ENCODE measurements at regions not wholly inside any gene's neighbourhood (a gene's known extent, or its start where the extent isn't known, plus 50 kb on each side); places are given as distances from the start of the nearest gene placed in this dataset.

GRCh38 chr4:52420330-52420729 is 238.8 kb downstream of the USP46 start:
- no peak overlapping the region for H3K4me2 ChIP-seq (ENCODE audit: low read length)
- H3K36me3 ChIP-seq (ENCODE audit: insufficient read depth, low read length): no peaks in the 10 kb centered on the region
- H3K4me3 ChIP-seq (ENCODE audit: low read depth, low read length, poor library complexity, severe bottlenecking): no peak overlapping the region
- H3K4me1 ChIP-seq (ENCODE audit: insufficient read depth, low read length, severe bottlenecking): no peaks in the 10 kb centered on the region
- no peaks in the 10 kb centered on the region for H3K9me3 ChIP-seq (ENCODE audit: low read length)
- no peak overlapping the region for H2AFZ ChIP-seq (ENCODE audit: low read length)
- no peaks in the 10 kb centered on the region for H3K9me2 ChIP-seq (ENCODE audit: low read depth, low read length)
- H3K9ac ChIP-seq (ENCODE audit: low read length): no peak overlapping the region
- no peaks in the 10 kb centered on the region for H4K20me1 ChIP-seq (ENCODE audit: insufficient read depth, low read length)
- H3K27ac ChIP-seq (ENCODE audit: low read depth, low read length, poor library complexity, severe bottlenecking): no peak overlapping the region
- no peaks in the 10 kb centered on the region for H3K79me2 ChIP-seq (ENCODE audit: insufficient read depth, low read length)
- TF ChIP-seq CTCF (IDR thresholded peaks at IDR 0.05; ENCODE audit: low read length) (no peak), EZH2 (IDR thresholded peaks at IDR 0.05; ENCODE audit: borderline replicate concordance, low read length) (no peak)
- H3K27me3 ChIP-seq (ENCODE audit: insufficient read depth, low read length): no peaks in the 10 kb centered on the region
- H3F3A ChIP-seq (ENCODE audit: insufficient read depth, low read length): no peaks in the 10 kb centered on the region

- TF ChIP-seq EZH2 (IDR thresholded peaks at IDR 0.05; ENCODE audit: borderline replicate concordance, low read length) (no peak), CTCF (IDR thresholded peaks at IDR 0.05; ENCODE audit: low read length) (no peak)
- H3K27ac ChIP-seq (ENCODE audit: low read depth, low read length, poor library complexity, severe bottlenecking): no peak overlapping the region
Measured at GRCh38 chr4:52421811-52422213, 237.3 kb downstream of the USP46 start.

GRCh38 chr4:52423967-52424366 is 235.1 kb downstream of the USP46 start:
- Histone ChIP-seq H3K27ac (ENCODE audit: low read depth, low read length, poor library complexity, severe bottlenecking) (no peak overlapping the region), H3K27me3 (ENCODE audit: insufficient read depth, low read length) (no peaks in the 10 kb centered on the region), H3K4me2 (ENCODE audit: low read length) (no peak overlapping the region), H2AFZ (ENCODE audit: low read length) (no peak overlapping the region), H4K20me1 (ENCODE audit: insufficient read depth, low read length) (no peaks in the 10 kb centered on the region), H3K9me3 (ENCODE audit: low read length) (no peaks in the 10 kb centered on the region), H3K79me2 (ENCODE audit: insufficient read depth, low read length) (no peaks in the 10 kb centered on the region), H3K4me3 (ENCODE audit: low read depth, low read length, poor library complexity, severe bottlenecking) (no peak overlapping the region), H3F3A (ENCODE audit: insufficient read depth, low read length) (no peaks in the 10 kb centered on the region), H3K9me2 (ENCODE audit: low read depth, low read length) (no peaks in the 10 kb centered on the region), H3K36me3 (ENCODE audit: insufficient read depth, low read length) (no peaks in the 10 kb centered on the region), H3K4me1 (ENCODE audit: insufficient read depth, low read length, severe bottlenecking) (no peaks in the 10 kb centered on the region), H3K9ac (ENCODE audit: low read length) (no peak overlapping the region)
- TF ChIP-seq EZH2 (IDR thresholded peaks at IDR 0.05; ENCODE audit: borderline replicate concordance, low read length): no peak
- no peak for TF ChIP-seq CTCF (IDR thresholded peaks at IDR 0.05; ENCODE audit: low read length)

More at GRCh38 chr4:52421811-52422213, 237.3 kb downstream of the USP46 start:
- H3K79me2 ChIP-seq (ENCODE audit: insufficient read depth, low read length): no peaks in the 10 kb centered on the region
- no peaks in the 10 kb centered on the region for H3F3A ChIP-seq (ENCODE audit: insufficient read depth, low read length)
- H3K27me3 ChIP-seq (ENCODE audit: insufficient read depth, low read length): no peaks in the 10 kb centered on the region
- H3K4me3 ChIP-seq (ENCODE audit: low read depth, low read length, poor library complexity, severe bottlenecking): no peak overlapping the region
- no peak overlapping the region for H2AFZ ChIP-seq (ENCODE audit: low read length)
- no peak overlapping the region for H3K4me2 ChIP-seq (ENCODE audit: low read length)
- no peaks in the 10 kb centered on the region for H3K9me2 ChIP-seq (ENCODE audit: low read depth, low read length)
- no peaks in the 10 kb centered on the region for H4K20me1 ChIP-seq (ENCODE audit: insufficient read depth, low read length)
- H3K9ac ChIP-seq (ENCODE audit: low read length): no peak overlapping the region
- H3K36me3 ChIP-seq (ENCODE audit: insufficient read depth, low read length): no peaks in the 10 kb centered on the region
- H3K9me3 ChIP-seq (ENCODE audit: low read length): no peaks in the 10 kb centered on the region
- H3K4me1 ChIP-seq (ENCODE audit: insufficient read depth, low read length, severe bottlenecking): no peaks in the 10 kb centered on the region
